ENCODE measurements at regions not wholly inside any gene's neighbourhood (a gene's known extent, or its start where the extent isn't known, plus 50 kb on each side); places are given as distances from the start of the nearest gene placed in this dataset.
A peak's percentile ranks its signal among the peaks of the same experiment; 100 is the strongest.
"Not testable (repeated sequence)": the region's sequence is repeated elsewhere in the genome, so short reads cannot be mapped to it uniquely, and the experiment has no call there.

DNA sequence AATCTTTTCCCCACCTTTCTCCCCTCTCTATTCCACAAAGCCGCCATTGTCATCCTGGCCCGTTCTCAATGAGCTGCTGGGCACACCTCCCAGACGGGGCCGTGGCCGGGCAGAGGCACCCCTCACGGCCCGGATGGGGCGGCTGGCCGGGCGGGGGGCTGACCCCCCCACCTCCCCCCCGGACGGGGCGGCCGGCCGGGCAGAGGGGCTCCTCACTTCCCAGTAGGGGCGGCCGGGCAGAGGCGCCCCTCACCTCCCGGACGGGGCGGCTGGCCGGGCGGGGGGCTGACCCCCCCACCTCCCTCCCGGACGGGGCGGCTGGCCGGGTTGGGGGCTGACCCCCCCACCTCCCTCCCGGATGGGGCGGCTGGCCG, 85.6 kb downstream of the OR2B2 start:
- not testable (repeated sequence) for DNase-seq (ENCODE audit: low read depth in 2 of 2)

DNA sequence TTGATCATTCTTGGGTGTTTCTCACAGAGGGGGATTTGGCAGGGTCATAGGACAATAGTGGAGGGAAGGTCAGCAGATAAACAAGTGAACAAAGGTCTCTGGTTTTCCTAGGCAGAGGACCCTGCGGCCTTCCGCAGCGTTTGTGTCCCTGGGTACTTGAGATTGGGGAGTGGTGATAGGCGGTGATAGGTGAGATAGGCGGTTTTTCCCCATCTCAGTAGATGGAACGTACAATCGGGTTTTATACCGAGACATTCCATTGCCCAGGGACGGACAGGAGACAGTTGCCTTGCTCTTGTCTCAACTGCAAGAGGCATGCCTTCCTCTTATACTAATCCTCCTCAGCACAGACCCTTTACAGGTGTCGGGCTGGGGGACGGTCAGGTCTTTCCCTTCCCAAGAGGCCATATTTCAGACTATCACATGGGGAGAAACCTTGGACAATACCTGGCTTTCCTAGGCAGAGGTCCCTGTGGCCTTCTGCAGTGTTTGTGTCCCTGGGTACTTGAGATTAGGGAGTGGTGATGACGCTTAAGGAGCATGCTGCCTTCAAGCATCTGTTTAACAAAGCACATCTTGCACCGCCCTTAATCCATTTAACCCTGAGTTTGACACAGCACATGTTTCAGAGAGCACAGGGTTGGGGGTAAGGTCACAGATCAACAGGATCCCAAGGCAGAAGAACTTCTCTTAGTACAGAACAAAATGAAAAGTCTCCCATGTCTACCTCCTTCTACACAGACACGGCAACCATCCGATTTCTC, 86.2 kb downstream of the OR2B2 start:
- not testable (repeated sequence) for DNase-seq (ENCODE audit: low read depth in 2 of 2)

DNA sequence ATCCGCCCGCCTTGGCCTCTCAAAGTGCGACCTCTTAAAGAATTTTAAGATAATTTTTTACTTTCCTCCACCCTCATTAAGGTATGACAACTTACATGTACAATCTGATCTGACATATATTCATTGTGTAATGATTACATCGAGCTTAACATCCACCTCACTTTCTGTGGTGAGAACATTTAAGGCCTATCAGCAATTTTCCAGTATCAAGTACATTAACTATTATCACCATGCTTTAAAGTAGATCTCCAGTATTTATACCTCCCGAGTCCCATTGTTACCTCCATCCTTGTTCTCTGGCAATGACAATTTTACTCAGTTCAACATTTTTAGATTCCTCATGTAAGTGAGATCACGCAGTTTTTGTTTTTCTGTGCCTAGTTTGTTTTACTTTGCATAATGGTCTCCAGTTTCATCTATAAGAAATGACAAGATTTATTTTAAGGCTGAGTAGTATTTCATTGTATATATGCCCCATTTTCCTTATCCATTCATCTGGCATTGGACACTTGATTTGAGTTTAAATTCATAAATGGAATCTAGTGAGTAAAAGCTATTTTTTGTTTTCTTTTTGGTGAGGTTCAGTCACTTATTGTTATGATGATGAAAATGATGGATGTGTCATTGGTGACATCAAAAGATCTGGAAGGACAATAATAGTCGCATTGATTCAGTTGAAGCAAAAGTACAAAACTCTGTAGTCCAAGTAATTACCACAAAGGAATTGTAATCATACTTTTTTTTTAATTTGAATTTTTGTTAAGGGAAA, 87.0 kb downstream of the OR2B2 start:
- no peak for DNase-seq (ENCODE audit: low read depth in 2 of 2)

DNA sequence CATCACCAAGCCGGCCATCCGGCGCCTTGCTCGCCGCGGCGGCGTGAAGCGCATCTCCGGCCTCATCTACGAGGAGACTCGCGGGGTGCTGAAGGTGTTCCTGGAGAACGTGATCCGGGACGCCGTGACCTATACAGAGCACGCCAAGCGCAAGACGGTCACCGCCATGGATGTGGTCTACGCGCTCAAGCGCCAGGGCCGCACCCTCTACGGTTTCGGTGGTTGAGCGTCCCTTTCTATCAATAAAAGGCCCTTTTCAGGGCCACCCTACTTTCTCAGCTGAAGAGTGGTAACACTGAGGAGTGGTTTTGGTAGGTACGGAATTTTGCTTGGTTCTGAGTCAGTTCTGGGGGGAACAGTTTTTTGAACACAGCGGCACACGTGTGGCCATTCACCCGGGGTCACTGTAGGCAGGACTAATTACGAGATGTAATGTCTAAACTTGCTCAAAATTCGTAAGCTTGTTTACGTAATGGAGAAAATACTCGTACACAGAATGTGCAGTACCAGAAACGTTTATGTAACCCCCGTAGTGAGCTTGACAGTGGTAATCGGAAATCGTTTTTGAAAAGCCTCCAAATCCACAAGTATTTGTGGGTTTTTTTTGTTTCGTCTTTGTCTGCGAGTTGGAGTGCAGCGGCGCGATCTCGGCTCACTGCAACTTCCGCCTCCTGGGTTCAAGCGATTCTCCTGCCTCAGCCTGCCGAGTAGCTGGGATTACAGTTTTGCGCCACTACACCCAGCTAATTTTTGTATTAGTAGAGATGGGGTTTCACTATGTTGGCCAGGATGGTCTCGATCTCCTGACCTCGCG, 87.8 kb downstream of the OR2B2 start:
- not testable (repeated sequence) for DNase-seq (ENCODE audit: low read depth in 2 of 2)

DNA sequence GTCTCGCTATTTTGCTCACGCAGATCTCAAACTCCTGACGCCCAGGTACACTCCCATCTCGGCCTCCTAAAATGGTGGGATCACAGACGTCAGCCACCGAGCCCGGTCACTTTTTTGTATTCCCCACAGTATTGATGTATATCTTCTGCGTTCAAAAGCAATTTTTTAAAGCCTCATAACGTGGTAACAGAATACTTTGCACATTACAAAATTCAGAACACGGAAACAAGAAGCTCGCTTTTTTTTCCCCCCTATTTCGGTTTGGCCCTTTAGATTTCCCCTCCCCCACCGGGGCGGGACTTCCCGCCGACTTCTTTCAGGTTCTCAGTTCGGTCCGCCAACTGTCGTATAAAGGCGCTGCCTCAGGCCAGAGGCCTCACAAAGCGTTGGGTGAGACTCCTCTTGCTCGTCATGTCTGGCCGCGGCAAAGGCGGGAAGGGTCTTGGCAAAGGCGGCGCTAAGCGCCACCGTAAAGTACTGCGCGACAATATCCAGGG, 88.4 kb downstream of the OR2B2 start:
- not testable (repeated sequence) for DNase-seq (ENCODE audit: low read depth in 2 of 2)

DNA sequence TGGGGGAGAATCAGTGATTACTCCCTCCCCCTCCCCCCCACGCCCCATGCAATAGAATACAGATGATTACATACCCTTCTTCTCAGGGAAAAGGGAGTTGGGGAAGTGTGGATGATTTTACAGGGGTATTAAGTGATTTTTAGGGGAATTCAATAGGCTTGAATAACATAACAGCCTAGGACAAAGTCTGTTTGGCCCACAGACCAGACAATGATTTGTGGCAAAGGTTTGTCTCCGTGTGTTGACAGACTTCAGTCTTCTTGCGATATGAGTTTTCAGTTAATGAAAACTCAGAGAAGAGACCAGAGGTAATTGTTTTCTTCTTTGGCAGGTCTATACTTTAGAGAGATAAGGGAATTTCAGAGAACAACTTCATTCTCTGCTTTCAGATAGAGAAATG, 95.3 kb downstream of the OR2B2 start:
- DNase-seq (ENCODE audit: low read depth in 2 of 2), result no peak

DNA sequence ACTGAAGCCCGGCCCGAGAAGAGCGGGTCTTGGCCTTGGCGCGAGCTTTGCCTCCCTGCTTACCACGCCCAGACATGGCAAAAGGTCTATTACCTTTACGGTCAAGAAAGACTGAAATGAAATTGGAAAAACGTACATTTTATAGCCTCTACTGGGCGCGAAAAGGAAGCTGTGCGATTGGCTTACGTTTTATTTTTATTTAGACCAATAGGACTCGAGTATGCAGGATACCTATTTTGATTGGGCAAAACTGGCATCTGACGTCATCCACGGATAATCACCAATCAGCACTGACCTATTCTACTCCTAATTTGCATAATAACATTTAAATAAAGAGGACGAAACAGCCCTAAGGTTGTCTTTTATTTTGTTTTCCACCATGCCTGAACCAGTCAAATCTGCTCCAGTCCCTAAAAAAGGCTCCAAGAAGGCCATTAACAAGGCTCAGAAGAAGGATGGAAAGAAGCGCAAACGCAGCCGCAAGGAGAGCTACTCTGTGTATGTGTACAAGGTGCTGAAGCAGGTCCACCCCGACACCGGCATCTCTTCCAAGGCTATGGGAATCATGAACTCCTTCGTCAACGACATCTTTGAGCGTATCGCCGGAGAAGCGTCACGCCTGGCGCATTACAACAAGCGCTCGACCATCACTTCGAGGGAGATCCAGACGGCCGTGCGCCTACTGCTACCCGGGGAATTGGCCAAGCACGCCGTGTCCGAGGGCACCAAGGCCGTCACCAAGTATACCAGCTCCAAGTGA, 97.4 kb downstream of the OR2B2 start:
- DNase-seq (ENCODE audit: low read depth in 2 of 2), result peak in 1 of 2 donors; percentile 65

DNA sequence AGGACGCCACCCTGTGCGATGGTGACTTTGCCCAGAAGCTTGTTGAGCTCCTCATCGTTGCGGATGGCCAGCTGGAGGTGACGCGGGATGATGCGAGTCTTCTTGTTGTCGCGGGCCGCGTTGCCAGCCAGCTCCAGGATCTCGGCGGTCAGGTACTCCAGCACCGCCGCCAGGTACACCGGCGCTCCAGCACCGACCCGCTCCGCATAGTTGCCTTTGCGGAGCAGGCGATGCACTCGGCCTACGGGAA, 97.9 kb downstream of the OR2B2 start:
- DNase-seq (ENCODE audit: low read depth in 2 of 2), result not testable (repeated sequence)

DNA sequence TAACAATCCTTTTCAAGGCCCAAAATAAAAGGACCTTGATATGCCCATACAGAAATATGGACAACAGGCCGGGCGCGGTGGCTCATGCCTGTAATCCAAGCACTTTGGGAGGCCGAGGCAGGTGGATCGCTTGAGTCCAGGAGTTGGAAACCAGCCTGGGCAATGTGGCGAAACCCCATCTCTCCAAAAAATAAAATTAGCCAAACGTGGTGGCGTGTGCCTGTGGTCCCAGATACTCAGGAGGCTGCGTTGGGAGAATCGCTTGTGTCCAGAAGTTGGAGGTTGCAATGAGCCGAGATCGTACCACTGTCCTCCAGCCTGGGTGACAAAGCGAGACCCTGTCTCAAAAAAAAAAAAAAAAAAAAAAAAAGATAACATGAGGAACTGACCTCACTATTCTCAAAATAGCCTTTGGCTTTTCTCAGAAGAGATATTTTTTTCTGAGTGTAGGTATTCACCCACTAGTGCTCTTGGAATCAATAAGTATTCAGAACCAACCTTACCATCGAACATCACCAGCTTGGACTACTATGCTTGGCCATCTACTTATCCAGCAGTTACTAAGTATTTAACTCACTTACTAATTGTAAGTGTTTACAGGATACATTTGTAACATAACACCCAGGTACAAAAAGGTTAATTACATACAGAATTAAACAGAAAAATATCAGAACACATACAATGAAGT, 99.2 kb downstream of the OR2B2 start:
- DNase-seq (ENCODE audit: low read depth in 2 of 2), result no peak

DNA sequence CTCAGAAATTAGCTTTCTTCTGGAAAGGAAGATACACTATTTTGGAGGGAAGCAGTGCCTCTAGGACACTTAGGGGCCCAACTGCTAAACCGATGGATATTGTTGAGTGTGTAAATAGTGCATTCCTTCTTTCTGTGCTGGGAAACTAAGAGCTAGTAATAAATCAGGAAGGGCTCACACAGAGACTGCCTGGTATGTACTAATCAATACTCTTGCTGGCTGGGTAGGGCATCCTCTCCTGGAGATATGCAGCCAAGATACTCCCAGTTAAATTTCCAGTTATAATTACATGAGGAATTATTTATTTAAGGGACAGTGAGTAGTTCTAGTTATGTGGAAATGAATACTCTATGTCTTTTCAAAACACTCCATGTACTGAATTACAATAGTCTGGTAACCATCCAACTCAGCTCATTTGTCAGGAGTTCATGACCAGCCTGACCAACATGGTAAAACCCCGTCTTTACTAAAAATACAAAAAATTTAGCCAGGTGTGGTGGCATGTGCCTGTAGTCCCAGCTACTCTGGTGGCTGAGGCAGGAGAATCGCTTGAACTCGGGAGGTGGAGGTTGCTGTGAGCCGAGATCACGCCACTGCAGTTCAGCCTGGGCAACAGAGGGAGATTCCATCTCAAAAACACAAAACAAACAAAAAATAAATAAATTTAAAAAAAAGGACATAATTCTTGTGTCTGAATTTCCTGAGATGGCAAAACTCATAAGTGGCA, 100.0 kb downstream of the OR2B2 start:
- DNase-seq (ENCODE audit: low read depth in 2 of 2), result no peak

DNA sequence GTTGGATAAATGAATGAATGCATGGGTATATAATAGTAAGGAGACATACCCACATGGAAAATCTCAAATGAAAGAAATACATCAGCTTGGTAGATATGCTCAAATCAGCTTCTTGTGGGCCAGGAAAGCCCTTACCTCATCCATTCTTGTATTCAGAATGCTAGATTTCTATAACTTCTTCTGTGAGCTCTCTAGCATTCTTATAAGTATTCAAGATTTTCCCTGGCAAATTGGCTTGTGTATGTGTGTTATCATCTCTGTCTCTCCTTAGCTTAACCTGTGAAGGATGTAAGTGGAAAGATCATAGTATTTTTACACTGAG, 100.8 kb downstream of the OR2B2 start:
- no peak for DNase-seq (ENCODE audit: low read depth in 2 of 2)

DNA sequence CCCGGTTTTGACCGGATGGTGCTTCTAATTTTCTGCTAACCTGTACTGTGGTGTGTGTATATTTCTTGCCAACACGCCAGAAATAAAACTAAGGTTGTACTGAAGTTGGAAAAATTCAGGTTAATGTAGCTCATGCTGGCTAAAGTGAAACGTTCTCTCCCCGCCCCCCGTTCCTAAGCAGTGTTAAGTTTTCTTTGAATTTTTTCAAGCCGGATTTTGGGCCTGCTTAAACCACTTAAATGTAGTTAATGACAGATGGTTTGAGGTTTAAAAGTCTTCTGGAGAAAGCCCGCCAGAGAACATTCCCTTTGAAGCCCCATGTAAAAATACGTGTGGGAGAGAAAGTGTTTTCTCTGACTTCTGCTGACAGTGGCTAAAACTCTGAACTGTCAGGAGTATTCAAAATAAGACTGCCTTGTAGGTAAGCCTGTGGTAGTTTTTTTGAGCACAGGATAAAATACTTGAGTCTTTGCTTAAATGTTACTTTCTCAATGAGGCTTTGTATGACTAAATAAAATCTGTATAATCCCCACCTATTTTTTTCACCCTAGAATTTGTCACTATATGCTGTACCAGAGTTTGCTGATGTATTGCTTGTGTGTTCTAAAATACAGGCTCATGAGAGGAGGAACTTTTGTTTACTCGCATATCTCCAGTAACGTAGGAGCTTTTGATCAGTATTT, 101.3 kb downstream of the OR2B2 start:
- no peak for DNase-seq (ENCODE audit: low read depth in 2 of 2)

DNA sequence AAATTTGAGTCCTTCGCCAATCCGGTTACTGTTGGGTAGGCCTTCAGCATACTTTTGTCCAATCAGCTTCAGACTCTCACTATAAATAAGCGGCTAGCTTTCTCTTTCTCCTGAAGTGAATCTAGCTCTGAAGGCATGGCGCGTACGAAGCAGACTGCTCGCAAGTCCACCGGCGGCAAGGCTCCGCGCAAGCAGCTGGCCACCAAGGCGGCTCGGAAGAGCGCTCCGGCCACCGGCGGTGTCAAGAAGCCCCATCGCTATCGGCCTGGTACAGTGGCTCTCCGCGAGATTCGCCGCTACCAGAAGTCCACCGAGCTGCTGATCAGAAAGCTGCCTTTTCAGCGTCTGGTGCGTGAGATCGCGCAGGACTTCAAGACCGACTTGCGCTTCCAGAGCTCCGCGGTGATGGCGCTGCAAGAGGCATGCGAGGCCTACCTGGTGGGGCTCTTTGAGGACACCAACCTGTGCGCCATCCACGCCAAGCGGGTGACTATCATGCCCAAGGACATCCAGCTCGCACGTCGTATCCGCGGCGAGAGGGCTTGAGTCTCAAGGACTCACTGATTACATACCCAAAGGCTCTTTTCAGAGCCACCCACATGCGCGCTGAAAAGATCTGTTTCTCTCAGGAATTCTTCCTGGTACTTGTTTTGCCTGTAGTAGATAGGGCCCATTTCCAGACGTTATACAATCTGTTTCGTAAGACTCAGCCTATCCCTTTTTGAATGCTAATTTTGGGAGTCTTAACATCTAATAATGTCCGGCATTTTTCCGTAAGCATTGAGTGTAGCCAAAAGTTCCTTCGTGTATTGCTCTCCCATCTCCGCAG, 102.0 kb downstream of the OR2B2 start:
- DNase-seq (ENCODE audit: low read depth in 2 of 2), result peak in 1 of 2 donors; percentile 51

DNA sequence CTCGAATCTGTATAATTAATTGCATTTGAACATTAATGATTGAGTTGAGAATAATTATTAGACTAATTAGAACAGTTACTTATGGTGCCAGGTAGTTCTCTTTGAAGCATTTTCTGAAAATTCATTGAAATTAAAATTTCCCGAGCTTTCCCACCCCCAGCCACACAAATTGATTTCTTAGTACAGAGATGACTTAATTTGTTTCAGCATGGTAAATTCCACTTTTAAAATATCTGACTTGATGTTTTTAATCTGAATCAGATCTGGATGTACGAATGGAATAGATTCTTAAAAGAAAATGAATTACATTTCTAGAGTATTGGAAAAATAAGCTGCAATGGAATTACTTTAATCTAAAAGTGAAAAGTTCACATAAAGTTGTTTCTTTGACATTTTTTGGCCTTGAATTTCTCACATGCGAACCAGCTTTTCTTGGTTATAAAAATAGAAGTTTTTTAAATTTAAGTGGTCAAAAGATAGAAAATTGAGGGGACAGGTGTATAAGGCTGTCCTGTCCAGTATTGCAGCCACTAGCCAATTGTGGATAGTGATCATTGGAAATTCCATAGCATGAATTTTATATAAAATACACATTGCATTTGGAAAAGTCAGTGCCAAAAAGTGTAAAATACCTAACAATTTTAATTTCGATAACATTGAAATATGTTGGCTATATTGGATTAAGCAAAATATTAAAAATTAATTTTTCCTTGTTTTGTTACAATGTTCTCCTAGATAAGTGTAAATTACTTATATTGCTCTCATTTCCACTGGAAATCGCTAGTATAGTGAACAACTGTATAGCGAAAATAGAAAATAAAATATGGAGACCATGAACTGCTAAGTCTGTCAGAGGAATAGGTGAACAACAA, 102.9 kb downstream of the OR2B2 start:
- no peak for DNase-seq (ENCODE audit: low read depth in 2 of 2)

DNA sequence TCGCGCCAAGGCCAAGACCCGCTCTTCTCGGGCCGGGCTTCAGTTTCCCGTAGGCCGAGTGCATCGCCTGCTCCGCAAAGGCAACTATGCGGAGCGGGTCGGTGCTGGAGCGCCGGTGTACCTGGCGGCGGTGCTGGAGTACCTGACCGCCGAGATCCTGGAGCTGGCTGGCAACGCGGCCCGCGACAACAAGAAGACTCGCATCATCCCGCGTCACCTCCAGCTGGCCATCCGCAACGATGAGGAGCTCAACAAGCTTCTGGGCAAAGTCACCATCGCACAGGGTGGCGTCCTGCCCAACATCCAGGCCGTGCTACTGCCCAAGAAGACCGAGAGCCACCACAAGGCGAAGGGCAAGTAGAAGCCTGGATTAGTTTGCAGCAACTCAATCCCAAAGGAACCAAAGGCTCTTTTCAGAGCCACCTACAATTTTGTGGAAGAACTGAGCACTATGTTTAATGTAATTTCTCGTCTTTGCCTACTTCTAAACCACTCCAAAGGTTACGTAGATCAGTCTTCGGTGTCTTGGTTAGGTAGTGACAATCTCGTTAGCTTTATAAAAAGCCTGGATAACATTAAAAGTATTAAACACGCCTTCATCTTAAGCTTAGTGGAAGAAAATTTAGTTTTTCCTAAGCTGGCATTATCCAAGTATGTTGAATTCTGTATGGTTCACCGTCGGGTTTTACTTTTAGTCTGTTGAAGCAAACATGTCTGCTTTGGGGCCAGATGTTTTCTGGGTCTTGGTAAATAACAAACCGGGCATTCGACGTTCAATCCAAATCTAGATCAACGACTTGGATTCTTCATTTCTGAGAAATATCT, 103.7 kb downstream of the OR2B2 start:
- not testable (repeated sequence) for DNase-seq (ENCODE audit: low read depth in 2 of 2)

DNA sequence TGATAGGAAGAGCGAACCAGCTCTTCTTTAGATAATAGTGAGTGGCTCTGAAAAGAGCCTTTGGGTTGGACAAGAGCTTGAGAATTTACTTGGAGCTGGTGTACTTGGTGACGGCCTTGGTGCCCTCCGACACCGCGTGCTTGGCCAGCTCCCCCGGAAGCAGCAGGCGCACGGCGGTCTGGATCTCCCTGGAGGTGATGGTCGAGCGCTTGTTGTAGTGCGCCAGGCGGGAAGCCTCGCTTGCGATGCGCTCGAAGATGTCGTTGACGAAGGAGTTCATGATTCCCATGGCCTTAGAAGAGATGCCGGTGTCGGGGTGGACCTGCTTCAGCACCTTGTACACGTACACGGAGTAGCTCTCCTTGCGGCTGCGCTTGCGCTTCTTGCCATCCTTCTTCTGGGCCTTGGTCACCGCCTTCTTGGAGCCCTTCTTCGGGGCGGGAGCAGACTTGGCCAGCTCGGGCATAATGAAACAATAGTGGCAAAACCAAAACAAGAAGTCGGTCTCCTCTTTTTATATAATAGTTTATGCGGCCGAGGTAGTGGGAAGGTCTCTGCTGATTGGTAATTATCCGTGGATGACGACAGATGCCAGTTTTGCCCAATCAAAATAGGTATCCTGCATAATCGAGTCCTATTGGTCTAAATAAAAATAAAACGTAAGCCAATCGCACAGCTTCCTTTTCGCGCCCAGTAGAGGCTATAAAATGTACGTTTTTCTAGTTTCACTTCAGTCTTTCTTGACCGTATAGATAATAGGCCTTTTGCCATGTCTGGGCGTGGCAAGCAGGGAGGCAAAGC, 104.6 kb downstream of the OR2B2 start:
- DNase-seq (ENCODE audit: low read depth in 2 of 2), result peak in 1 of 2 donors; percentile 56

All from activated CD8-positive, alpha-beta memory T cell treated with anti-CD3 and anti-CD28 coated beads for 4 hours (primary cell).